ENCODE measurements at regions not wholly inside any gene's neighbourhood (a gene's known extent, or its start where the extent isn't known, plus 50 kb on each side); places are given as distances from the start of the nearest gene placed in this dataset.

DNA sequence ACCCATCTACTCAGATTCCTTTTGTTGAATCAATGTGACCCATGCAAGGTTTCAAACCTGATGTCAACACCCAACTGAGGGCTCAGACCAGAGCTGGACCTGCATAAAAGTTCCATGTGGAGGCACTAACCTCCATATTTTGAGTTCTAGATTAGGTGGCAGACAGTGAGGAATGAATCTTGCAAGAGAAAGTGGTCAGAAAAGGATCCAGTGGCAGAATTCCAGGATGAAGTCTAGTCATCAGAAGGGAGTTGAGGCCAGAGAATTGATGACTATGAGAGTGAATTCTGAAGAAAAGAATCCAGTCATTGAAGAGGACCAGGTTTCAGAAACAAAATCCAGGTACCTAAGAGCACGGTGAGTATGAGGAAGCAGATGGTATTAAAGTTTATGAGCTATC lies 205.1 kb upstream of the RGMB start:
- DNase-seq (ENCODE audit: low spot score): no peak

- DNase-seq (ENCODE audit: low spot score): no peak
Measured at GRCh38 chr5:98569288-98569687, 204.2 kb upstream of the RGMB start.

- no peak for DNase-seq (ENCODE audit: low spot score)
Measured at GRCh38 chr5:98570010-98570409, 203.5 kb upstream of the RGMB start.

DNA sequence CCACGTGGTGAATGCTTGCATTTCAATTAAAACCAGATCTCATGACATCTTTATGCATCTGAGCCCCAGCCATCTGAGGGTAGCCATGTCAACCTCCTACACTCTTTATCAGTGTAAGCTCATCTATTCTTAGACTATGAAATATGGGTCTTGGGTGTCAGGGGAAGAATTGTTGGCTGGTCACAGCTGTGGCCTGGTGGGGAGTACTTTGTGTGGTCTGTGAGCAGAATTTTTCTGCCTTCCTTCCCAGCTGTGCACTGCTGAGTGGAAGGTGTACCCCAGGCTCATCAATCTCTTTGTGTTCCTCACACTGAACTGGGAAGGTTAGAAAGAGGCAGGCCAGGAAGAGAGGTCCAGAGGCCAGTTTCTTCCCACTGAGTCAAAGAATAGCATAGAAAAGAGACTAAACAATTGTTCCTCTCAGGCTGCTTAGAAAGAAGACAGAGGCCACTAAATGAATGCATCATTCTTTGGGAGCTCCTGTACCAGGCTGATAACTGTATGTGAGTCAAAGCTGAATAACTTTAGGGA lies 202.7 kb upstream of the RGMB start:
- DNase-seq (ENCODE audit: low spot score): no peak

DNA sequence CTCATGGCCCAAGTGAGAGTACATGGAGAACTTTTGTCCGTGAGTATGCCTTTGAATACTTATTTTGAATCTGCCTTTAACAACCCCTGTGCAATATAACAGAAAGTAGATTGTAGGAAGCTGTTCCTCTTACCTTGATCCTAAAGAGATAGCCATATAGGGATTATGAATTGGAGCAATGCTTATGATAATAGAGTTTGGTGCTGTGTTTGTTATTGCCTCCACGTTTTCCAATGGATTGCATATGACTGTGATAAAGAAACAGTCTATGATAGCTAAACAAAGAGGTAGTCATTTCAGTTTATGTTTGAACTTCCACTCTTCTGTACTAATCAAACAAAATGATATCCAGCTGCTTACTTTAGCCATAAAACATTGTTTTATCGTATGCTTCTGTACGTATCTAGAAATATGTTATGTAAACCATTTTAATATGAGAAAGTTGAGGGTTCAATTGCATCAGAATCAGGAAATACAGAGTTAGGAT lies 199.6 kb upstream of the RGMB start:
- no peak for DNase-seq (ENCODE audit: low spot score)

DNA sequence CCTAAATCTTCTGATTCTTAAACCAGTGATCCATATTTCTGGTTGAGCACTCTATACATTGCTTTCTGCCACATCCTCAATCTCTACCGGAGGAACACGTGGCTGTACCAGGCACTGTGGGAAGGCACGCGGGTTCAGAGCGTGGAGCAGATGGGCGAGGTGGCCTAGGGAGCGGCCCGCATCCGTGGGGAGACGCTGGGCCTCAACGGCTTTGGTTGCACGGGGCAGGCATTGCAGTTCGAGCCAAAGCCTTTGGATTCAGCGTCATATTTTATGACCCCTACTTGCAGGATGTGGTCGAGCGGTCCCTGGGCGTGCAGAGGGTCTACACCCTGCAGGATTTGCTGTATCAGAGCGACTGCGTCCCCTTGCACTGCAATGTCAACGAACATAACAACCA lies 197.2 kb upstream of the RGMB start:
- DNase-seq (ENCODE audit: low spot score): no peak

DNA sequence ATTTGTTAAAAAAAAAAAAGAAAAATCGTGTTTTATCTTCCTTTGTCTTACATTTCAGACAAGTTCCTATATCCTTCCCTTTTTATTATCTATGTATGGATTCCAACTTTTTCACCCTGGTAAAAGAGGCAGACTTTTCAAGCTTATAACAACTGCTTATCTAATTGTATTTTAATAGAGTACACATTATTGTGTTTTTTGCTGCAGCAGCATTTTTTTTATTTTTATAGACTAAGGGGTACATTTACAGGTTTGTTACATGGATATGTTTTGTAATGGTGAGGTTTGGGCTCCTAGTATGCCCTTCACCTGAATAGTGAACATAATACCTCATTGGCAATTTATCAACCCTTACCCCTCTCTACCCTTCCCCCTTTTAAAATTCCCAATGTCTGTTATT lies 195.0 kb upstream of the RGMB start:
- DNase-seq (ENCODE audit: low spot score): no peak

DNA sequence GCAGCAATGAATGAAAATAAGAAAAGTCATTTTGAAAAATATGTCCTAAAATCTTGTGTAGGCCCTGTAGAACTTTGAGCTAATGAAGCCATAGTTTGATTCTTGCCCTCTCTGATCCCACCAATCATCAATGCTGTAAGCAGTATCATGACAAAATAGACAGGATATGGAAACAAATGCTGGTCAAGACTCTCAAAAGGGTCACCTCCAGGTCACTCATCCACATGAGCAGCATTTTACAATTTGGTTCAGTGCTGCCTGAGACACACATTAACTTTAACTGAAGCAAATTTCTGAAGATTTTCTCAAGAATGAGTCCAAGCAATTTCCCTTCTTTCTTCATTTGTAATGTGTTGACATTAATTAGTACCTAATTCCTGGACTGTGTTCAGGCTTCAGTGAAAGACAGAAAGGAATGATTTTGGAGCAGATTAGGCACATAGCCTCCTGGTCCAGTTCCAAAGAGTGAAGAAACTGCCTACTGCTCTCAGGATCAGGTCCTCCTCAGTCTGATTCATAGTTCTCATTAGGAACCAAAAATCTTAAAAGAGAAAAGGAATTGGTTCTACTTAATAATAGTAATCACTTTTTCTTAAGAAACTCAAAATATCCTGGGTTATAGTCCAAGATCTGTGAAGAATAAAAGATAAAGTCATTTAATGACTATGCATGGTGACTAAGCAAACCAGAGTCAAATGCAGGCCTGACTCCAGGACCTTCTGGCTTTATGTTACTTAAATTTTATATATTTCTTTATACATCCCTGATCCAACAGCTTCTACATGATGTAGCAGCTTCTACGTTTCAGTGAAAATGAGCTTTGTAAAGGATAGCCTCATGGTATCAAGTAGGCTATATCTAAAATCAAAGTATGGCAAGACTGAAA lies 192.1 kb upstream of the RGMB start:
- DNase-seq (ENCODE audit: low spot score): no peak

- no peak for DNase-seq (ENCODE audit: low spot score)
Measured at GRCh38 chr5:98583586-98583985, 189.9 kb upstream of the RGMB start.

DNA sequence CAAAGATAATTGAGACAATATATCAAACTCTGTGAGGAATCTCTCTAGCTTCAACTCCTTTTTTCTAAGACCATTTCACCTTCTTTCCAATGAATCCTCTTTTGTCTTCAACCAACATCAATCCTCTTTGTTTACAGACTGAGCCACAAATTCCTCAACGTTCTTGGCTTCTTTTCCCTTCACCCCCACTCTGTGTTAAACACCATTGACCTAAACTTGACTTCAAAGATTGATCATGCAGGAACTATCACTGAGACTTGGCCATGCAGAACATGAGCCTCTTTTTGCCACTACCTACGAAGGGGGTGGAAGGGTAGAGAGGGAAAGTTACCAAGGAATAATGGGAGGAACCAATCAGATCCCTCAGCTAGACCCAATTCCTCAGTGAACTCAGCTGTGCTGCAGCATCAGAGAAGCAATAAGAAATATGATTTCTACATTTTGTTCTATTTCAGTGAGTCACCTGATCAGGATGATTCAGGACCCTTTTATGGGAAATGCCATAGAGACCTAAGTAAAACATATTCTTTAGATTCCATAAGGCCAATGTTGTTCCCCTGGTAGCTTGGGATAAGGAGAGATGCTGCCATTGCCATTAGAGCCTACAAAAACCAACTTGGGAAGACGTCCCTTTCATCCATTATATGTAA lies 187.7 kb upstream of the RGMB start:
- DNase-seq (ENCODE audit: low spot score): no peak

- DNase-seq (ENCODE audit: low spot score): no peak
Measured at GRCh38 chr5:98586581-98586980, 186.9 kb upstream of the RGMB start.

DNA sequence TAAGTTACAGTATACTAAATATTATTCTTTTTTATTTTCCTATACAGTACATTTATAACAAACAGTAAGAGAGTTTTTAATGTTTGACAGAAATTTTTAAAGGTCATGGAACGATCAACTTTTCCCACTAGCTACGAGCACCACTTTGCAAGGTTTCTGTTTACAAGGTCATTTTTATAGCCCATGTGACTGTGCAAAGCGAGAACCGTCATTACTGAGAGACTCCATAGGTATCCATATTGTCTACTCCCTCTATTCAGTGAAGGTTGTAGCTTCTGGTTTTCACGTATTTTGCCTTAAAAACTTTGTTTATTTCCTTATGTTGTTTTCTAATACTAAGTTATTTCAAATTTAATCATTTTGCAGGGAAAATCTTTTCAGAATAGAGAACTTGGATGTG lies 186.3 kb upstream of the RGMB start:
- no peak for DNase-seq (ENCODE audit: low spot score)

GRCh38 chr5:98588215-98588614 lies 185.2 kb upstream of the RGMB start:
- no peak for DNase-seq (ENCODE audit: low spot score)

GRCh38 chr5:98593418-98593817 lies 180.0 kb upstream of the RGMB start:
- no peak for DNase-seq (ENCODE audit: low spot score)

DNA sequence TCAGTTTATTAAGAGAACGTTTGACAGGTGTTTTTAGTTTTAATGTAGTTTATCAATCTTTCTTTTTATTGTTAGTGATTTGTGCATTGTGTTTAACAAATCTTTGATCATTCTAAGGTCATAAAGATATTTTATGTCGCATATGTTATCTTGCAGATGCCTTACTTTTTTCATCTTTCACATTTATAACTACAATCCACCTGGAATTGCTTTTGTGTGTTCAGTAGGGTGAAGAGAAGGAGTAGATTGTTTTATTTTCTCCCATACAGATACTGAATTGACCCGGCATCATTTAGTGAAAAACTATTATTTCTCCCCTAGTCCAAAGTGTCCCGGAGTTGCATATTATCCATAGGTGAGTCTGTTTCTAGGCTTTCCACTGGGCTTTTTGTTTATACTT lies 179.4 kb upstream of the RGMB start:
- DNase-seq (ENCODE audit: low spot score): no peak

DNA sequence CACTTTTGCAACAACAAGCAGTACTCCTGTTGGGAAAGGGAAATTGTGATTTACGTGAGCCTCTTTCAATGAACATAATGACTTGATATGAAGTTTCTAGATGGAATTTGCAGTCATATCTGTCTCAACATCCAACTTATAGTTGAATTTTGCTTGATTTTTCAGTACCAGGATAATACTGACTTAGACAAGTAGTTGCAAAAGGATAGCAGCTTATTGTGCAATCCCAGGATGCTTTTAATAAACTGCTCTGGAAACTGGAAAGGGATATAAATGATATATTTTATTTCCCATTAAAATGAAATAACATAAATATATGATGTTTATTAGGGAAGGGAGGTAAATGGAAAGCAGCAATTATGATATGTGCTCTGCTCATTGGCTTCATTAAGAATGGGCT lies 174.4 kb upstream of the RGMB start:
- DNase-seq (ENCODE audit: low spot score): no peak

DNA sequence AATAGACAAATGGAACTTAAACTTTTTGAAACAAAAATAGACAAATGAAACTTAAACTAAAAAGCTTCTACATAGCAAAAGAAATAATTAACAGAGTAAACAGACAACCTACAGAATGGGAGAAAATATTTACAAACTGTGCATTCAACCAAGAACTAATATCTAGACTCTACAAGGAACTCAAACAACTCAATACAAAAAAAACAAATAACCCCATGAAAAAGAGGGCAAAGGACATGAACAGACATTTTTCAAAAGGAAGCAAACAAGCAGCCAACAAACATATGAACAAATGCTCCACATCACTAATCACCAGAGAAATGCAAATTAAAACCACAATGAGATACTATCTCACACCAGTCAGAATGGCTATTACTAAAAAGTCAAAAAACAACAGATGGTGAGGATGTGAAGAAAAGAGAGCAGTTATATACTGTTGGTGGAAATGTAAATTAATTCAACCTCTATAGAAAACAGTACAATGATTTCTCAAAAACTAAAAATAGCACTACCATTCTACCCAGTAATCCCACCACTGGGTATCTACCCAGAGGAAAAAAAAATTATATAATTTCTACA lies 170.8 kb upstream of the RGMB start:
- no peak for DNase-seq (ENCODE audit: low spot score)

DNA sequence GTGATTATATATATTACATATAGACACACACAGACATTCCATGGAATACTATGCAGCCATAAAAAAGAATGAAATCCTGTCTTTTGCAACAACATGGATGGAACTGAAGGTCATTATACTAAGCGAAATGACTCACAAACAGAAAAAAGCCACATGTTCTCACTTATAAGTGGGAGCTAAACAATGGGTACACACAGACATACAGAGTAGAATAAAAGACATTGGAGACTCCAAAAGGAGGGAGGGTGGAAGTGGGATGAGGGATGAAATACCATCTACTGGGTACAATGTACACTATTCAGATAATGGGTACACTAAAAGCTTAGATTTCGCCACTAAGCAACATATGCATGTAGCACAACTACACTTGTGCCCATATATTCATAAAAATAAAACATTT lies 170.0 kb upstream of the RGMB start:
- DNase-seq (ENCODE audit: low spot score): no peak

DNA sequence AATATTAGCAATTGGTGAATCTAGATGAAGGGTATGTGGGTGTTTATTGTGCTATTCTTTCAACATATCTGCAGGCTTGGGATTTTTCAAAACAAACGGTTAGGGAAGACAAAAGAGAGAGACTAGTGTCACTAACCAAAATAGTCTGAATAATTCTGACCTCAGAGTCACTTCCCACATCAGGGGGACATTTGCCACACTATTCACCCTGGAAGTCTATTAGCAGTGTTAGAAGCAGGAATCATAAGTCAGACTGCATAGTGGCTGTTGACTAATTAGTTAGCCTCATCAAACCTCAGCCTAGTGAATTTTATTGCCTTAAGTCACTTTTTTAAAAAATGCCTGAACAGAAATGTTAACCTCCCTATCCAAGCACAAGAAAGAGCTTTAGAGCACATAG lies 169.2 kb upstream of the RGMB start:
- no peak for DNase-seq (ENCODE audit: low spot score)

GRCh38 chr5:98604721-98605425 lies 168.6 kb upstream of the RGMB start:
- no peak for DNase-seq (ENCODE audit: low spot score)

GRCh38 chr5:98605426-98605825 lies 168.0 kb upstream of the RGMB start:
- DNase-seq (ENCODE audit: low spot score): no peak

GRCh38 chr5:98606961-98607360 lies 166.5 kb upstream of the RGMB start:
- DNase-seq (ENCODE audit: low spot score): no peak
